ENCODE measurements at regions not wholly inside any gene's neighbourhood (a gene's known extent, or its start where the extent isn't known, plus 50 kb on each side); places are given as distances from the start of the nearest gene placed in this dataset.

DNA sequence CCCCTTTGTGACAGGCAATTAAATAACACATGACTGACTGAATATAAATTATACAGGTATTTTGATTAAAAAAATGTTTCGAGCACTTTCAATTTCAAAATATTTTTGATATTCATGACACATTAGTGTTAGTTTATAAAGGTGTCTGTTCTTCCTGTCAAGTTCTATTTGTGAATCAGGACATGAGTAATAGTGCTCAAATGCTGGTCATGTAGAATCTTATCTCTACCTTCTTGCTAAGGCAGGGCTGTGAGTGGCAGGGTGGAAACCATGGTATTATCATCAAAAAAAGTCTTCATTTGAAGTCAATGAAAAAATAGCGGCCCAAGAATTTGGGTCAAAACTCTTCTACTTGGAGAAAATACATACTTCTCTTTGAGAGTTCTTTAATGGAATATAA is 250.2 kb downstream of the DACT1 start:
- no peaks in the 10 kb centered on the region for H3K36me3 ChIP-seq (replicated peaks in 1 of 2)
- intact Hi-C loops (cut with DNase I): no loop called here

DNA sequence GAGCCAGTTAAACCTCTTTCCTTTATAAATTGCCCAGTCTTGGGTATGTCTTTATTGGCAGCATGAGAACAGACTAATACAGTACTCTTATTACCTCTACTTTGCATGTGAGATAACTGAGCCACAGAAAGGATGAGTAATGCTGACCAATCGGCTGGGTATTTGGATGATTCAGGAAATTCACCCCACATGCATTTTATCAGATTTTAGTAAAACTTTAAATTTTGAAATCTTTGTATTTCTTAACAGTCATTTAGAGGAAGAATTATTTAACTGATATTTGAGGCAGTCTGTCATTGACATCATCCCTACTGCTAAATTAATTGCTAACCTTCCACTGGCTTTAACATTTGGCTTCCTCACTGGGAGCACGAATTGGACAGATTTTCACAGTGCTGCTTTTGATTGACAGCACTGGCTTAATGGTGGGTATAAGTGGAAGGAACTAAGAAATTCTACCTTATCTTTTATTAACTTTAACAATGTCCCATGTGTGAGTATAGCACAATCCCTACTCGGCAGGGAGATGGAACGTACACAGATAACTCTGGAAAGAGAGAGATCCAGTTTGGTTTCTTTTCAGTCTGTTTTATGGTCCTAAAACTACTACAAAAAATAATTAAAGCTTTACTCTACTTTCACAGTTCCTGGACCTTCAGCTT is 261.0 kb downstream of the DACT1 start:
- intact Hi-C loops (cut with DNase I): no loop called here
- no peaks in the 10 kb centered on the region for H3K4me1 ChIP-seq (replicated peaks in 1 of 2)
- peak in 3 of 7 donors; percentile 19 to 32 (median 31) for DNase-seq
- WGBS, 4 donors: 42 to 54% (median 45%) methylated on average over 4 of the region's 4 CpGs
- H3K27ac ChIP-seq: peak overlapping the region in 1 of 5 donors; percentile 70
- H3K27me3 ChIP-seq: no peaks in the 10 kb centered on the region
- no peak for TF ChIP-seq POLR2A (IDR thresholded peaks at IDR 0.05)
- H3K36me3 ChIP-seq (replicated peaks in 1 of 2): no peaks in the 10 kb centered on the region
- no peaks in the 10 kb centered on the region for H3K9me3 ChIP-seq (replicated peaks in 1 of 3)
- H3K4me3 ChIP-seq: no peak overlapping the region

More for the DNA sequence above, 250.2 kb downstream of the DACT1 start:
- no peak overlapping the region for H3K27ac ChIP-seq
- TF ChIP-seq POLR2A (IDR thresholded peaks at IDR 0.05): no peak
- TF ChIP-seq, protein P1, sequence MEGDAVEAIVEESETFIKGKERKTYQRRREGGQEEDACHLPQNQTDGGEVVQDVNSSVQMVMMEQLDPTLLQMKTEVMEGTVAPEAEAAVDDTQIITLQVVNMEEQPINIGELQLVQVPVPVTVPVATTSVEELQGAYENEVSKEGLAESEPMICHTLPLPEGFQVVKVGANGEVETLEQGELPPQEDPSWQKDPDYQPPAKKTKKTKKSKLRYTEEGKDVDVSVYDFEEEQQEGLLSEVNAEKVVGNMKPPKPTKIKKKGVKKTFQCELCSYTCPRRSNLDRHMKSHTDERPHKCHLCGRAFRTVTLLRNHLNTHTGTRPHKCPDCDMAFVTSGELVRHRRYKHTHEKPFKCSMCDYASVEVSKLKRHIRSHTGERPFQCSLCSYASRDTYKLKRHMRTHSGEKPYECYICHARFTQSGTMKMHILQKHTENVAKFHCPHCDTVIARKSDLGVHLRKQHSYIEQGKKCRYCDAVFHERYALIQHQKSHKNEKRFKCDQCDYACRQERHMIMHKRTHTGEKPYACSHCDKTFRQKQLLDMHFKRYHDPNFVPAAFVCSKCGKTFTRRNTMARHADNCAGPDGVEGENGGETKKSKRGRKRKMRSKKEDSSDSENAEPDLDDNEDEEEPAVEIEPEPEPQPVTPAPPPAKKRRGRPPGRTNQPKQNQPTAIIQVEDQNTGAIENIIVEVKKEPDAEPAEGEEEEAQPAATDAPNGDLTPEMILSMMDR (IDR thresholded peaks at IDR 0.05): no peak
- DNase-seq: no peak
- no peaks in the 10 kb centered on the region for H3K9me3 ChIP-seq (replicated peaks in 1 of 3)
- WGBS, 4 donors: 87 to 94% (median 90%) methylated on average over 2 of the region's 2 CpGs
- no peaks in the 10 kb centered on the region for H3K4me1 ChIP-seq (replicated peaks in 1 of 2)
- H3K27me3 ChIP-seq: no peaks in the 10 kb centered on the region
- no peak overlapping the region for H3K4me3 ChIP-seq

DNA sequence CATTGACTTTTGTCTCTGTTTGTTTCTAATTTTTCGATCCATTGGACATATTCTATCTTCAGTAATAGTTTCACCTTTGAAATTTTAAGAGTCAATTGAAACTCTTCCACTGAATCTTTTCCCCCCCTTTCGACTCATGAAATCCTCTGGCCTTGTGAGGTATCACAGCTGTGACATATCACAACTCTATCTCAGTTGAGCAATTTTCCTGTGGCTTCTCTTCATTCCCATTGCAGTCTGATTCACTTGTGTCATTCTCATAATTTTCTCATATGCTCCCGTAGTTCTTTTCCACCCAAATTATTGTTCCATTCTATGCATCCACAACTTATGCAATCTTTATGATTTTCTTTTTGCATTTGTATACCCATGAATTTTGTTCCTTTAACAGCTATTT is 261.6 kb downstream of the DACT1 start:
- WGBS, 4 donors: 50 to 61% (median 55%) methylated on average over 3 of the region's 3 CpGs
- TF ChIP-seq POLR2A (IDR thresholded peaks at IDR 0.05): no peak
- TF ChIP-seq, protein P1 (IDR thresholded peaks at IDR 0.05): no peak

DNA sequence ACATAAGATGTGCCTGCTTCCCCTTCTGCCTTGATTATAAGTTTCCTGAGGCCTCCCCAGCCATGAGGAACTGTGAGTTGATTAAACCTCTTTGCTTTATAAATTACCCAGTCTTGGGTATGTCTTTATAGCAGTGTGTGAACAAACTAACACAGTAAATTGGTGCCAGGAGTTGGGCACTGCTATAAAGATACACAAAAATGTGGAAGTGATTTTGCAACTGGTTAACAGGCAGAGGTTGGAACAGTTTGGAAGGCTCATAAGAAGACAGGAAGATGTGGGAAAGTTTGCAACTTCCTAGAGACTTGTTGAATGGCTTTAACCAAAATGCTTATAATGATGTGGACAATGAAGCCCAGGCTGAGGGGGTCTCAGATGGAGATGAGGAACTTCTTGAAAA is 264.1 kb downstream of the DACT1 start:
- Histone ChIP-seq H3K4me1 (replicated peaks in 1 of 2) (no peaks in the 10 kb centered on the region), H3K4me3 (no peak overlapping the region), H3K36me3 (replicated peaks in 1 of 2) (no peaks in the 10 kb centered on the region), H3K27me3 (no peaks in the 10 kb centered on the region), H3K27ac (no peak overlapping the region), H3K9me3 (replicated peaks in 1 of 3) (no peaks in the 10 kb centered on the region)
- TF ChIP-seq, protein P1 (IDR thresholded peaks at IDR 0.05): no peak
- TF ChIP-seq POLR2A (IDR thresholded peaks at IDR 0.05): no peak
- intact Hi-C loops (cut with DNase I): no loop called here
- no peak for DNase-seq

More for the DNA sequence above, 261.6 kb downstream of the DACT1 start:
- peak overlapping the region in 1 of 5 donors; percentile 70 for H3K27ac ChIP-seq
- intact Hi-C loops (cut with DNase I): no loop called here
- H3K36me3 ChIP-seq (replicated peaks in 1 of 2): no peaks in the 10 kb centered on the region
- no peaks in the 10 kb centered on the region for H3K9me3 ChIP-seq (replicated peaks in 1 of 3)
- H3K4me1 ChIP-seq (replicated peaks in 1 of 2): no peaks in the 10 kb centered on the region
- DNase-seq: peak in 1 of 7 donors; percentile 8
- H3K27me3 ChIP-seq: no peaks in the 10 kb centered on the region
- H3K4me3 ChIP-seq: no peak overlapping the region

DNA sequence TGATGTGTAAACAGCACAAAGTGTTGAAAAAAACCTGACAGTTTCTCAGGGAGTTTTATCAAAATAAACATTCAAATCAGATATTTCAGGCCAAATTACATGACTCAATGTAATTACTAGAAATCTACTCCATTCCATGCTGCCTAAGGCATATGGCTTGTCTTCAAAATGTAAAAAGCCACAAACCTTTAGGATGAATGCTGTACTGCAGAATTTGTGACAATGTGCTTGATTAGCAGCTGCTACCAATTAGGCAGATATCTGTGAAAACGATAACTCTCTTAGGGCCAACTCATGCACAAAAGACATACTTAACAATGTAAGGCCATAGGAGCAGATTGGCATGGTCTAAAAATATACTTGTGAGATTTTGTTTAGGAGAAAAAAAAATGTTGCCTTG is 267.0 kb downstream of the DACT1 start:
- no peak for TF ChIP-seq POLR2A (IDR thresholded peaks at IDR 0.05)
- TF ChIP-seq, protein P1 (IDR thresholded peaks at IDR 0.05): no peak
- 65 to 76% (median 68%) methylated on average over 1 of the region's 1 CpG for WGBS, 4 donors
- no peaks in the 10 kb centered on the region for H3K27me3 ChIP-seq
- no peak overlapping the region for H3K4me3 ChIP-seq
- no peaks in the 10 kb centered on the region for H3K36me3 ChIP-seq (replicated peaks in 1 of 2)
- intact Hi-C loops (cut with DNase I): no loop called here
- no peaks in the 10 kb centered on the region for H3K4me1 ChIP-seq (replicated peaks in 1 of 2)
- no peak for DNase-seq
- H3K27ac ChIP-seq: no peak overlapping the region
- H3K9me3 ChIP-seq (replicated peaks in 1 of 3): no peaks in the 10 kb centered on the region

All from adrenal gland (tissue), 9 donors.